ENCODE measurements at regions not wholly inside any gene's neighbourhood (a gene's known extent, or its start where the extent isn't known, plus 50 kb on each side); places are given as distances from the start of the nearest gene placed in this dataset.

DNA sequence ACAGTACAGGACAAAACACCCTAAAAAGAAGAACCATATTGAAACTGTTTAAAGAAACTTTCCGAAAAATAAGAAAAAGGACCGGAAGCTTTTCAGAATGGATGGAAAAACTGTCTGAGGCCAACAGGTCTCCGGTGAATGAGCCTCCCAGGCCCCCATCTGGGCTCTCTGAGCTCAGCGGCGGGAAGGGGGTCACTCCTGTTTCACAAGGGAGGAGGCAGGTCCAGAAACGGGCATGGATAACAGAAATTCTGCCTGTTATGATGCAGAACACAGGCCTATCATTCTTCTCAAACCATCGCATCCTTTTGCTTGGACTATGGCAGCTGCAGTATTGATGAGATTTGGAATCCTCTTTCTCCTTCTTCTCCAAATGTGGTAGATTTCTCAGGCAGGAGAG is 58.9 kb upstream of the SHH start:
- no peak for DNase-seq

- DNase-seq: no peak
Measured at GRCh38 chr7:155870334-155871180, 58.3 kb upstream of the SHH start.

DNA sequence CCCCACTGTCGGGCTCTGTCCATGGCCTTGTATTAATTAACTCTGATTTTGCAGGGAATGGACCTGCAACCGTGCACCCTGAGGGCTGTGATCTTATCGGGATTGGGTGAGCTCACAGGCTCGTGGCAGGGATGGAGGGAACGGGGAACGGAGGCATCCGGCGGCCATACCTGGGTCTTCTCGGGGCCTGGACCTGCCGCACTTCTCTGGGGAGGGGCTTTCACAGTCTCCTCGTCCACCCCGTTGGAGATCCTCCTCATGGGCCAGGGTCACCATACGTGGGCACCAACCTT is 57.5 kb upstream of the SHH start:
- DNase-seq: no peak

GRCh38 chr7:155868955-155869783 is 56.9 kb upstream of the SHH start:
- no peak for DNase-seq

DNA sequence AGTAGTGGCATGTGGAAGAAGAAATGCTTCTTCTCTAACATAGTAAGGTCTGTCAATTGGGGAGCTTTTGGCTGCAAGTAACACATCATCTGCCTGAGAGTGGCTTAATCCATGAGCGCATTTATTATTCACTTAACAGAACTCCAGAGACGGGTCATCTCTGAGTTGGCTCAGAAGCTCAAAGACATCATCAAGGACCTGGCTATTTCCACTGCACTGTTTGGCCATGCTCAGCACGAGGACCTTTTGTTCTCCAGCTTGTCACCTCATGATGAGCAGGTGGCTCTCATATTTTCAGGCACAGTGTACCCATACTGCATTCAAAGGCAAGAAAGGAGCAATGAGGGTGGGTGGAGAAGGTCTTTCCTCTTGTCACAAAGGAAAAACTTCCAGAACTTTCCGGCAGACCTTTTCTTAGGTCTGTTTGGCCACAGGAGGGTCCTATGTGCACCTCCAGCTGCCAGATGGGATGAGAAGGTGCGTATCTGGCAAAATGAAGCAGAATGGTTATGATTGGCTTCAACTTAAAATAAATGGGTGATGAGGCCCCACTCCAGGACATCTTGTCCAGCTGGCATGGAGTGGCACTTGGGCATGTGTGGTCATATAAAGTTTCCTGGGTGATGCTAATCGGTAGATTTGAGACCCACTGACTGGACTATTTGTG is 55.6 kb upstream of the SHH start:
- no peak for DNase-seq

GRCh38 chr7:155867280-155867679 is 55.0 kb upstream of the SHH start:
- DNase-seq: no peak

- no peak for DNase-seq
Measured at GRCh38 chr7:155865830-155866525, 53.7 kb upstream of the SHH start.

GRCh38 chr7:155864991-155865690 is 52.9 kb upstream of the SHH start:
- no peak for DNase-seq

- no peak for DNase-seq
Measured at GRCh38 chr7:155864271-155864985, 52.2 kb upstream of the SHH start.

- DNase-seq: no peak
Measured at GRCh38 chr7:155863721-155864151, 51.5 kb upstream of the SHH start.

DNA sequence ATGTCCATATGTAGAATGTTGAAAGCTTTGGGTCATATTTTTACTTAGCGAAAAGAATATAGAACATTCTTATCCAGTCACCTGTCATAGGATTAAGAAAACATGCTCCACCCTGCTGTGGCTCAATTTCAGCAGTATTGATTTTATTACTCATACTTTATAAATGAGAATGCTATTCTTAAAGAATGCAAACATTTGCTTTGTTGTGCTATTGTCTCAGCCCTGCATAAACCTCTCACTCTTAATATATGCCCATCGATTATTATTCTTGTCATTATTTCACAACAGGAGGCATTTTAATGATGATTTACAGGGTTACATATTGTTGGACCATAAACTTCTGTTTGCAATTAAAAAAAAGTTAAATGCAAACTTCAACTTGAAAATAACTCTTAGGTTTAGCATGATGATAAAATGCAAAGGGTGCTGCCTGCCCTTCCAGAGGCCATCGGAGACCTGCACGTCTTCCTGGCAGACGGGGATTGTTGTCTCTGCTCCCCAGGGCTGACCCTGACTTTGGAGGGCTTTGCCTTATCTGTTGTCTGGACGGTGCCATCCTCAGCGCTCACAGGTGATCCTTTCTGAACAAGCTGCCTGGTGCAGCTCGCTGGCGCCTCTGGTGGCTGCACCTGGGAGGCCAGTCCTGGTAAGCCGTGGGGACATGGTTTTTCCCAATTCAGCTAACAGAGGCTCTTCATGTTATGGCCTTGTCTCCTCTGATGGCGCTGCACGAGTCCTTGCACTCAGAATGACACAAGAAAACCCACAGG is 50.0 kb upstream of the SHH start:
- no peak for DNase-seq
